SJCRH30 (cell line): ENCODE measurements at regions not wholly inside any gene's neighbourhood (a gene's known extent, or its start where the extent isn't known, plus 50 kb on each side); places are given as distances from the start of the nearest gene placed in this dataset.
"Not testable (repeated sequence)": the region's sequence is repeated elsewhere in the genome, so short reads cannot be mapped to it uniquely, and the experiment has no call there.

Experiments
- DNase-seq, 2 experiments: peaks; one replicate each; pipeline ENCODE4 v3.0.0-alpha.2; 2015 to 2020
- H3K27ac ChIP-seq: fragments of 250-450 bp; sonication (Bioruptor Pico); 2 replicates; pipeline ENCODE4 v1.5.1; 2020; ENCODE audit warnings: mild to moderate bottlenecking, moderate library complexity
- H3K27me3 ChIP-seq: fragments of 250-450 bp; sonication (Bioruptor Pico); 2 replicates; pipeline ENCODE4 v1.5.1; 2020; ENCODE audit warnings: mild to moderate bottlenecking, moderate library complexity
- H3K36me3 ChIP-seq: fragments of 250-450 bp; sonication (Bioruptor Pico); 2 replicates; pipeline ENCODE4 v1.5.1; 2020; ENCODE audit warnings: mild to moderate bottlenecking, moderate library complexity
- H3K4me1 ChIP-seq: fragments of 250-450 bp; sonication (Bioruptor Pico); 2 replicates; pipeline ENCODE4 v1.5.1; 2020; ENCODE audit warnings: mild to moderate bottlenecking, moderate library complexity
- H3K4me3 ChIP-seq: fragments of 250-450 bp; sonication (Bioruptor Pico); 2 replicates; pipeline ENCODE4 v1.5.1; 2020; ENCODE audit warnings: mild to moderate bottlenecking, moderate library complexity
- H3K9me3 ChIP-seq: fragments of 250-450 bp; sonication (Bioruptor Pico); replicated peaks from 2 replicates; pipeline ENCODE4 v1.5.1; 2020; ENCODE audit warnings: mild to moderate bottlenecking, moderate library complexity

DNA sequence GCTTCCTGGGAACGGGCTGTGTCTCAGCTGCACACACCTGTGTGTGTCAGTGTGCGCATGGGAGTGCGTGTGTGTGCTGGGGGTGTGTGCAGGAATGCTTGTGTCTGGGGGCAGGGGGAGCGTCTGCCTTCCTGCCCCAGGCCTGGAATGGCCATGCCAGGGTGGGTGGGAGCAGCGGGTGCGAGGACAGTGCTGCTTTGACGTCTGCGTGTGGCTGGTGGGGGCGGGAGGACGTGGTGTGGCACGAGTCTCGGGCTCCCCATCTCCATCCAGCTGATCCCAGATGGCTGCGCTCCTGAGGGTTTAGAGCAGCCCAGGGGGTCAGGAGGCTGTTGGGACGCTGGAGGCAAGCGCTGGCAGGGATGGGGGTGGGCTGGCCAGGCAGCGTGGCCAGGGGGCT lies 80.6 kb downstream of the TMEM121 start:
- H3K4me3 ChIP-seq, DNase-seq, H3K9me3 ChIP-seq, H3K27ac ChIP-seq, H3K4me1 ChIP-seq, H3K36me3 ChIP-seq, H3K27me3 ChIP-seq: not testable (repeated sequence)

DNA sequence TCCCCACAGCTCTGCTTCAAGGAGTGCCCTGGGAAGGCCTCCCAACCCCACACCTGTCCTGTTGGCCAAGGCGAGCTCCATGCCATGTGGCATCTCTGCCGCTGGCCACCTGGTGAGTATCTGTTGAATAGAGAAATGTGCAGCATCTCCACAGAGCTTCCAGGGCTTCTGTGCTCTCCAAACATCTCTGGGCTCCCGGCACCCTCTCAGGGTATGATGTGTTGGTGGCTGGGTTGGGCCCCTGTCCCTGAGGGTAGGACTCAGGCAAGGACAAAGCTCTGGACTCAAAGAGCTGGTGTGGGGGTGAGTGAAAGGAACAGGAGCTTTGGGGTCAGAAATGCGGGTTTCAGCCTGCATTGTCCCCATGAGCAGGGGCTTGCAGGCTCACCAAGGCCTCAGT lies 88.6 kb downstream of the TMEM121 start:
- not testable (repeated sequence) for H3K9me3 ChIP-seq, H3K4me1 ChIP-seq, H3K27ac ChIP-seq, DNase-seq, H3K4me3 ChIP-seq, H3K36me3 ChIP-seq, H3K27me3 ChIP-seq

- not testable (repeated sequence) for H3K27me3 ChIP-seq, DNase-seq
Measured at GRCh38 chr14:105615986-105616801, 89.8 kb downstream of the TMEM121 start.

DNA sequence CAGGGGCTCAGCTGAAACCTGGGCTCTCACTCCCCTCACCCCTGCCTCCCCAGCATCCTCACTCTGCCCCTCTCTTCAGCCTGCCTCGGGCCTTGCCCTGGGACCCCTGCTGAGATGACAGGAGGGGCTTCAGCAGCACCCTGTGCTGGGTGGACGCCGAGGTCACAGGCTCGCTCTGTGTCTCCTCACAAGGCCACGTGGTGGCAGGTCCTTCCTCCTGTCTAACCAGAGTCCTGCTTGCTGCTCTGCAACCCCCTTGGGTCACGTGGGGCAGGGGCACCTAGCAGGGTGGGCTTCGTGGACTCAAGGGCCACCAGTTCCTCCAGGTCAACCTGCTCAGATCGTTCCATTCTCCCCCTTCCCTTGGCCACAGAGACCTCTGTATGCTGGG lies 90.4 kb downstream of the TMEM121 start:
- H3K27ac ChIP-seq = no peak overlapping the region
- 0 out of 2 replicates have a peak, but pooled peaks cover 2% of the 10 kb centered on the region for H3K27me3 ChIP-seq
- no peaks in the 10 kb centered on the region for H3K36me3 ChIP-seq
- no peaks in the 10 kb centered on the region for H3K9me3 ChIP-seq
- H3K4me3 ChIP-seq = no peak overlapping the region
- DNase-seq = no peak
- H3K4me1 ChIP-seq = no peaks in the 10 kb centered on the region

More at GRCh38 chr14:105615986-105616801, 89.8 kb downstream of the TMEM121 start:
- H3K27ac ChIP-seq, H3K4me3 ChIP-seq, H3K4me1 ChIP-seq, H3K9me3 ChIP-seq, H3K36me3 ChIP-seq: not testable (repeated sequence)

DNA sequence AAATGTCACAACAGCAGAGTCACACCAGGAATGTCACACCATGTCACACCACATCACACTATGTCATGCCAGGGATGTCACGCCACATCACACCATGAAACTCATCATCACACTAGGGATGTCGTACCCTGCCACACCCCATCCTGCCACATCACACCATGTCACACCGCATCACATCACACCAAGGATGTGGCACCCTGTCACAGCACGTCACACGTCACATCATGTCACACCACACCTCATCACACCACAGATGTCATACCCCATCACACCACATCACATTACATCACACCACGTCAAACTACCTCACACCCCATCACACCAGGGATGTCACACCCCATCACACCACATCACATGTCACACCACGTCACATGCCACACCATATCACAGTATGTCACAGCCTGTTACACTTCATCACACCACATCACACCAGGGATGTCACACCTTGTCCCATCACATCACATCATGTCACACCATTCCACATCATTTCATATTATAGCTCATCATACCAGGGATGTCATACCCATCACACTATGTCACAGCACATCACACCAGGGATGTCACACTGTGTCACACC lies 90.9 kb downstream of the TMEM121 start:
- no peak for DNase-seq
- Histone ChIP-seq H3K27me3 (0 out of 2 replicates have a peak, but pooled peaks cover 2% of the 10 kb centered on the region), H3K9me3 (no peaks in the 10 kb centered on the region), H3K4me3 (no peak overlapping the region), H3K27ac (no peak overlapping the region), H3K36me3 (no peaks in the 10 kb centered on the region), H3K4me1 (no peaks in the 10 kb centered on the region)

DNA sequence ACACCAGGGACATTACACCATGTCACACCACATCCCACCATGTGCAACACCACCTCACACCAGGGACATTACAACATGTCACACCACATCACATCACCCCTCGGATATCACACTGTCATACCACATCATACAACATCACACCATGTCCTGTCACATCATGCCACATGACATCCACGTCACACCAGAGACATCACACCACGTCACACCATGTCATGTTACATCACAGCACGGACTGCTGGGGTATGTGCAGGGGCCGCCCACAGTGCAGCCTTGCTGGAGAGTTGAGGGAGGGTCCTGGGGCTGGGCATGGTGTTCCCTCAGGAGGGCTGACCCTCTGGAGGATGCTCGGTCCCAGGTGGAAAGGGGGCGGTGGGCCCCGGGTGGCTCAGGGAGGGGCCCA lies 91.4 kb downstream of the TMEM121 start:
- not testable (repeated sequence) for H3K27me3 ChIP-seq, H3K27ac ChIP-seq, H3K4me1 ChIP-seq, H3K4me3 ChIP-seq, H3K9me3 ChIP-seq, DNase-seq, H3K36me3 ChIP-seq

GRCh38 chr14:105619324-105619723 lies 92.9 kb downstream of the TMEM121 start:
- not testable (repeated sequence) for H3K27me3 ChIP-seq, H3K4me1 ChIP-seq, H3K9me3 ChIP-seq, H3K27ac ChIP-seq, DNase-seq, H3K36me3 ChIP-seq, H3K4me3 ChIP-seq

DNA sequence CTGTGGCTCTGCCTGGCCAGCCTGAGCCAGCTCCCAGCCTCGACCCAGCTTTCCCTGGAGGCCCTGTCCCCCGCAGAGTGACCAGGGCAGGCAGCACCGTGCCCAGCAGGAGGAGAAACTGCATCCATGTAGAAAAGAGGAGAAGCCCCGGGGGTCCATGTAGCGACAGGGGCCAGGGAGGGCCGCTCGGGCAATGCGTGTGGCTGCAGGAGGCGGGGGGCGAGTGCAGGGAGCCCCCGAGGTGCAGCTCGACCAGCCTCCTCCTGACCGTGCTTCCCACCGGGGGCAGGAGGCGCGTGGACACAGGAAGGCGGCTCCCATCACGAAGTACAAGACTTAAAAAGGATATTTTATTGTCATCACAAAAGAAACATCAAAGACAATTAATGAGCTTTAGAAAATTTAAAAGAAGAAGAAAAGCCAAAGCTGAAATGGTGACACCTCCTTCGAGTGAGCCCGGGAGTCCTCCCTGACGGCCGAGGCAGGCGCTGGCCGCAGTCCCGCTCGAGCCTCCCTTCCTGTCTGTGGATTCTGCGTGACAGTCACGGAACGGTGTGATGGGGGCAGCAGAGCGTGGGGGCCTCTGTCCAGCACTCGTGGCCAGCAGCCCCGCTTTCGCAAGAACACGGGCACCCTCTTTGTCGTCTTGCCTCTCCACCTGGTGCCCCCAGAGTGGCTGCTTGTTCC lies 93.9 kb downstream of the TMEM121 start:
- H3K4me1 ChIP-seq, H3K4me3 ChIP-seq, DNase-seq, H3K27me3 ChIP-seq, H3K36me3 ChIP-seq, H3K27ac ChIP-seq, H3K9me3 ChIP-seq: not testable (repeated sequence)

DNA sequence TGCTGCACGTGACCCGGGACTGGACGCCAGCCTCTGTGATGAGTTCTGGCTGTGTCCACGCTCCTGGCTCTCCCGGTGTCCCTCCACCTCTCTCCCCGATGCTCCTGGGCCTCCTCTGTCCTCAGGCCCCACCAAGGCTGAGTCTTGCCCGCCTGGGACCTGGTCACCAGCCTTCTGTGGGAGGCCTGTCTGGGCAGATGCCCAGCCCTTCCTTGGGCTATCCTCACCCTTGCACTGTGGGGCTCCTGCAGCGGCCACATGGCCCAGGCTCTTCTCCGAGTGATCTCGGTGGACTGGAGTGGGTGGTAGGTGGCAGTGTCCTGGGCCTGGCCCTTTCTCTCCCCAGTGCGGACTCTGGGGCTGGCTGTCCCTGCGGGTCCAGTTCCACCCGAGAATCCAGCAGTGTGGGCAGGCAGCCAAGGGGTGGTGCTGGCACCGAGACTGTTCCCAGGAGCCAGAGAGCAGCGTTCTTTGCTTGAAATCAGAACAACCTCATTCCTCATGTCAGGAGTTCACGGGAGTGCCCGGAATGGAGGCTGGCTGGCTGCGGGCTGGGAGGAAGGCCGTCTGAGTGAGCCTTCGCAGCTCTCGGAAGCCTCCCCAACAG lies 94.6 kb downstream of the TMEM121 start:
- not testable (repeated sequence) for H3K4me3 ChIP-seq, H3K4me1 ChIP-seq, H3K27me3 ChIP-seq, H3K27ac ChIP-seq, H3K9me3 ChIP-seq, H3K36me3 ChIP-seq, DNase-seq

DNA sequence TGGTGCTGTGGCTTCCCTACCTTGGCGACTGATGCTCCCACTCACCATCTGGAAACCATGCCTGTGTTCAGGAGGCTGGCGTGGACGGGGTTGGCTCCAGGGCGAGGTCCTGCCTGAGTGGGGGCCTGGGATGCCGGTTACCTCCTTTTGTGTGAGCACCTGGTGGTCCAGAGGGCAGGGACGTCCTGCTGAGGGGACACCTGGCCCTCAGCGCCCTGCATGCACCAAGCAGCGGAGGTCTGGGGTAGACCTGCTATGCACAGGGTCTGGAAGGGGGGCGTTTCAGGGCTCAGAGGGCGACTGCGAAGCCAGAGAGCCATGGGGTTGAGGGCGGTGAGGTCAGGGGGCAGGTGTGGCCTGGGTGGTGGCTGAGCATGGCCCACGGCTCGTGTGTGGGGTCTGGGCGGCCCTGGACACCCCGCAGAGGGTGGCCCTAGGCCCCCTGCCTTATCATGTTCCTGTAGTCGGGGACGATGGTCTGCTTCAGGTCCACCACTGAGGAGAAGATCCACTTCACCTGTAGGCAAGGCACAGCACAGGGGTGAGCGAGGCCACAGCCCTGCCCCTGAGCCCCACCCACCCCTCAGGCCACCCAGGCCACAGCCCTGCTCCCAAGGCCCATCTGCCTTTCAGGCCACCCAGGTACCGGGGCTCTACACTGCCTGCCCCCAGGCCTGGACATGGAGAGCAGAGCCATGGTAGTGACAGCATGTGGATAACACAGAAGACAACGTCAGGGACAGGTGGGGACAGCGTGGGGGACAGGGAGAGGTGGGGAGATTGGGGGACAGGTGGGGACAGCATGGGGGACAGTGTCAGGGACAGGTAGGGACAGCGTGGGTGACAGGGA lies 95.3 kb downstream of the TMEM121 start:
- DNase-seq, H3K4me3 ChIP-seq, H3K27ac ChIP-seq, H3K36me3 ChIP-seq, H3K4me1 ChIP-seq, H3K27me3 ChIP-seq, H3K9me3 ChIP-seq: not testable (repeated sequence)

DNA sequence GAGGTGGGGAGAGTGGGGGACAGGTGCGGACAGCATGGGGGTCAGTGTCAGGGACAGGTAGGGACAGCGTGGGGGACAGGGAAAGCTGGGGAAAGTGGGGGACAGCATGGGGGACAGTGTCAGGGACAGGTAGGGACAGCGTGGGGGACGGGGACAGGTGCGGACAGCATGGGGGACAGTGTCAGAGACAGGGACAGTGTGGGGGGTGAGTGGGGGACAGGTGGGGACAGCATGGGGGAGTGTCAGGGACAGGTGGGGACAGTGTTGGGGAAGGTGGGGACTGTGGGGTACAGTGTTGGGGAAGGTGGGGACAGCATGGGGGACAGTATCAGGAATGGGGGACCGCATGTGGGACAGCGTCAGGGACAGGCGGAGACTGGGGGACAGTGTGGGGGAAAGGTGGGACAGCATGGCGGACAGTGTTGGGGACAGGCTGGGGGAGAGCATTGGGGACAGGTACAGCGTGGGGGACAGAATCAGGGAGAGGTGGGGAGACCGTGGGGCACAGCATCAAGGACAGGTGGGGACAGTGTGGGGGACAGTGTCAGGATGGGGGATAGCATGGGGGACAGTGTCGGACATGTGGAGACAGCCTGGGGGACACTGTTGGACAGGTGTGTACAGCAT lies 96.1 kb downstream of the TMEM121 start:
- H3K9me3 ChIP-seq = no peaks in the 10 kb centered on the region
- no peak overlapping the region for H3K27ac ChIP-seq
- no peak overlapping the region for H3K4me3 ChIP-seq
- 0 out of 2 replicates have a peak, but pooled peaks cover 2% of the 10 kb centered on the region for H3K27me3 ChIP-seq
- no peaks in the 10 kb centered on the region for H3K36me3 ChIP-seq
- no peak for DNase-seq
- no peaks in the 10 kb centered on the region for H3K4me1 ChIP-seq

GRCh38 chr14:105623178-105623577 lies 96.8 kb downstream of the TMEM121 start:
- H3K27me3 ChIP-seq, H3K4me3 ChIP-seq, H3K9me3 ChIP-seq, DNase-seq, H3K36me3 ChIP-seq, H3K4me1 ChIP-seq, H3K27ac ChIP-seq: not testable (repeated sequence)

DNA sequence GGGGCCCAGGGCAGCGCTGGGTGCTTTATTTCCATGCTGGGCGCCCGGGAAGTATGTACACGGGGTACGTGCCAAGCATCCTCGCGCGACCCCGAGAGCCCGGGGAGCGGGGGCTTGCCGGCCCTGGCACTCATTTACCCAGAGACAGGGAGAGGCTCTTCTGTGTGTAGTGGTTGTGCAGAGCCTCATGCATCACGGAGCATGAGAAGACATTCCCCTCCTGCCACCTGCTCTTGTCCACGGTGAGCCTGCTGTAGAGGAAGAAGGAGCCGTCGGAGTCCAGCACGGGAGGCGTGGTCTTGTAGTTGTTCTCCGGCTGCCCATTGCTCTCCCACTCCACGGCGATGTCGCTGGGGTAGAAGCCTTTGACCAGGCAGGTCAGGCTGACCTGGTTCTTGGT lies 98.0 kb downstream of the TMEM121 start:
- not testable (repeated sequence) for H3K9me3 ChIP-seq, H3K36me3 ChIP-seq, H3K4me3 ChIP-seq, H3K27ac ChIP-seq, DNase-seq, H3K4me1 ChIP-seq, H3K27me3 ChIP-seq

DNA sequence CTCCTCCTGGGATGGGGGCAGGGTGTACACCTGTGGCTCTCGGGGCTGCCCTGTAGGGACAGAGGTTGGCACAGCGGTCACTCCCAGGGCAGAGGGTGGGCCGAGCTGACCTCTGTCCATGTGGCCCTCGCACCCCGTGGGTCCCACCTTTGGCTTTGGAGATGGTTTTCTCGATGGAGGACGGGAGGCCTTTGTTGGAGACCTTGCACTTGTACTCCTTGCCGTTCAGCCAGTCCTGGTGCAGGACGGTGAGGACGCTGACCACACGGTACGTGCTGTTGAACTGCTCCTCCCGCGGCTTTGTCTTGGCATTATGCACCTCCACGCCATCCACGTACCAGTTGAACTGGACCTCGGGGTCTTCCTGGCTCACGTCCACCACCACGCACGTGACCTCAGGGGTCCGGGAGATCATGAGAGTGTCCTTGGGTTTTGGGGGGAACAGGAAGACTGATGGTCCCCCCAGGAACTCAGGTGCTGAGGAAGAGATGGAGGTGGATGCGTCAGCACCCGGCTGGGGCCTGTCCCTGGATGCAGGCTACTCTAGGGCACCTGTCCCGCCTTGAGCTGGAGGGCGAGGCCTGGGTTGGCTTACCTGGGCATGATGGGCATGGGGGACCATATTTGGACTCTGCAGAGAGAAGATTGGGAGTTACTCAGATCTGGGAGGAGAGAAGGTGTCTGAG lies 98.5 kb downstream of the TMEM121 start:
- not testable (repeated sequence) for H3K4me1 ChIP-seq, H3K27me3 ChIP-seq, H3K27ac ChIP-seq, DNase-seq, H3K36me3 ChIP-seq, H3K4me3 ChIP-seq, H3K9me3 ChIP-seq
